Body of pancreas (tissue), 4 donors: ENCODE measurements at regions not wholly inside any gene's neighbourhood (a gene's known extent, or its start where the extent isn't known, plus 50 kb on each side); places are given as distances from the start of the nearest gene placed in this dataset.

ENCODE experiments used
- POLR2A ChIP-seq, 3 donors: fragments of 450-650 bp; IDR thresholded peaks; one replicate each; pipeline ENCODE4 v1.6.1; 2016; ENCODE audit warnings: antibody characterized with exemption in 3 of 3, mild to moderate bottlenecking in 2 of 3
- TF ChIP-seq, protein P1 (sequence below), 7 experiments: fragments of 450-650 bp in 4 of 7; fragments of 200-600 bp in 3 of 7; sonication (generic) in 3 of 7; IDR thresholded peaks; one replicate each; pipeline ENCODE4 v1.5.1; 2016 to 2019; ENCODE audit warnings: antibody characterized with exemption in 7 of 7

DNA sequence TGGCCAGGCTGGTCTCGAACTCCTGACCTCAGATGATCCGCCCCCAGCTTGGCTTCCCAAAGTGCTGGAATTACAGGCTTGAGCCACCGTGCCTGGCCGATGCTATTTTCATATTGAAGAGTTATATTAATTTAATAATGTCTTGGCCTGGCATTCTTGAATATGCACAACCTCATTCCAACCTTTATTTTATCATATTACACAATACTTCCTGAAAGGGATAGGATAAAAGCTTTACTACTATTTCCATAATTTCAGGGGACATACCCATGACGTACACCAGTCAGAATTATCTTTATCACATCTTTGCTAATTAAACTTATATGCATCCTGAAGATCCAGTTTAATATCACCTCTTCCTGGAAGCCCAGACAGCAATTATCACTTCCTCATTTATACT, 205.3 kb downstream of the ZIC4 start:
- TF ChIP-seq POLR2A (IDR thresholded peaks at IDR 0.05): no peak
- TF ChIP-seq, protein P1, sequence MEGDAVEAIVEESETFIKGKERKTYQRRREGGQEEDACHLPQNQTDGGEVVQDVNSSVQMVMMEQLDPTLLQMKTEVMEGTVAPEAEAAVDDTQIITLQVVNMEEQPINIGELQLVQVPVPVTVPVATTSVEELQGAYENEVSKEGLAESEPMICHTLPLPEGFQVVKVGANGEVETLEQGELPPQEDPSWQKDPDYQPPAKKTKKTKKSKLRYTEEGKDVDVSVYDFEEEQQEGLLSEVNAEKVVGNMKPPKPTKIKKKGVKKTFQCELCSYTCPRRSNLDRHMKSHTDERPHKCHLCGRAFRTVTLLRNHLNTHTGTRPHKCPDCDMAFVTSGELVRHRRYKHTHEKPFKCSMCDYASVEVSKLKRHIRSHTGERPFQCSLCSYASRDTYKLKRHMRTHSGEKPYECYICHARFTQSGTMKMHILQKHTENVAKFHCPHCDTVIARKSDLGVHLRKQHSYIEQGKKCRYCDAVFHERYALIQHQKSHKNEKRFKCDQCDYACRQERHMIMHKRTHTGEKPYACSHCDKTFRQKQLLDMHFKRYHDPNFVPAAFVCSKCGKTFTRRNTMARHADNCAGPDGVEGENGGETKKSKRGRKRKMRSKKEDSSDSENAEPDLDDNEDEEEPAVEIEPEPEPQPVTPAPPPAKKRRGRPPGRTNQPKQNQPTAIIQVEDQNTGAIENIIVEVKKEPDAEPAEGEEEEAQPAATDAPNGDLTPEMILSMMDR (IDR thresholded peaks at IDR 0.05): no peak
